GM13976 (cell line): ENCODE measurements at regions not wholly inside any gene's neighbourhood (a gene's known extent, or its start where the extent isn't known, plus 50 kb on each side); places are given as distances from the start of the nearest gene placed in this dataset.

Source experiments
- DNase-seq: peaks from one replicate; pipeline ENCODE4 v3.0.0; 2012; ENCODE audit warnings: low spot score
- CTCF ChIP-seq: IDR thresholded peaks from 2 replicates; pipeline ENCODE4 v1.5.1; 2012; ENCODE audit warnings: borderline replicate concordance, mild to moderate bottlenecking; ENCODE audit not compliant: insufficient read depth; ENCODE audit errors: extremely low read depth, missing control alignments, control extremely low read depth
- in situ Hi-C: fragments of 300-500 bp; cut with MboI; formaldehyde crosslinking; loops from one replicate; pipeline ENCODE4 v1.12.0; 2022; ENCODE audit warnings: low sequenced_read_pairs, mixed read lengths, inconsistent platforms; ENCODE audit not compliant: unreplicated experiment

GRCh38 chr9:13665418-13666066, 386.1 kb upstream of the MPDZ start:
- no peak for DNase-seq
- TF ChIP-seq CTCF: no peak
- in situ Hi-C loops: no loop called here

DNA sequence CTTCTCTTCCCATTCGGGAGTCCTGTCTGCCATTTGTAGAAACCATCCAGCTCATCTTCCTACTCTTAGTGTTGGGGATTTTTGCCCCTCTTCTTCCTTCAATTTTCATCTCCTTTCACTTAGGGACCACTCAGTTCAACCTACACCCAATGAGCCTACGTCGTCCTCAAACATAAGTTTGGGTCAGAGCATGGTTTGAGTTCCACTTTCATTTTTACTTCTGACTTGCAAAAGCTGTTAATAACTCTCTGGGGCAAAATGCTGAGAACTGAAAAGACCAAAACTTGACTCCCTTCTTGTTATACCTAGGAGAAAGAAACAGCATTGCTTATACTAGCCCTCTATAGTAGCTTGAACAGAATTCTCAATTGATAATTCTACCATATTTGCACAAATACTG, 381.5 kb upstream of the MPDZ start:
- DNase-seq: no peak
- in situ Hi-C loops: no loop called here
- TF ChIP-seq CTCF: no peak

DNA sequence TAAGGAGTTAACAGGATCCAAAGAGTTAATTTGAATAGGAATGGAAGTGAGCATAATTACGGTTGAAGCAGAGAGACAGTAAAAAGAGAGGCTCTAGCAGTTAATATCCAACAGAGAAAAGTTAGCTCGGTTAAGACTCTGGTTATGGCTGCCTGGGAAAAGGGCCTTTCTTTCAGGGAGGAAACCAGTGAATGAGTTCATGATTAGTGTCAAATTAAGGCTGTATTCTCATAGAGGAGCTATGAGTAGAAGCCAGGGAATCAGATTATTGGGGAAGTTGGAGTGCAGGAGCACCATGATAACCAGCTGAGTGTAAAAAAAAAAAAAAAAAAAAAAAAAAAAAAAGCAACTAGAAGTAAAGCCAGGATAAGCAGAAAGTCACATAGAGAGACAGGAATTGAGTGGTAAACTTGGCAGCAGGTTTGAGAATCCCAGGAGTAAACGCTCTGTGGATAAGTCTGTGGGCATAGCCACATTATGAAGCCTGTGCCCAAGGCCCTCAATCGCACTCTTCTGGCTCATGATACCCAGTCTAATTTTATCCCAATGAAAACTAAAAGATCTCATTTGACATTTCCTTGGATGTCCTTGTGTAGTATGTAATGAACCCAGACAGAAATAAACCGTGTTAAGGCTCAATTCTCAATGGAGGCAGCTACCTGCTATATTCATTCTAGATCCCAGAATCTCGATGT, 372.6 kb upstream of the MPDZ start:
- DNase-seq: no peak
- TF ChIP-seq CTCF: no peak
- in situ Hi-C loops: no loop called here

DNA sequence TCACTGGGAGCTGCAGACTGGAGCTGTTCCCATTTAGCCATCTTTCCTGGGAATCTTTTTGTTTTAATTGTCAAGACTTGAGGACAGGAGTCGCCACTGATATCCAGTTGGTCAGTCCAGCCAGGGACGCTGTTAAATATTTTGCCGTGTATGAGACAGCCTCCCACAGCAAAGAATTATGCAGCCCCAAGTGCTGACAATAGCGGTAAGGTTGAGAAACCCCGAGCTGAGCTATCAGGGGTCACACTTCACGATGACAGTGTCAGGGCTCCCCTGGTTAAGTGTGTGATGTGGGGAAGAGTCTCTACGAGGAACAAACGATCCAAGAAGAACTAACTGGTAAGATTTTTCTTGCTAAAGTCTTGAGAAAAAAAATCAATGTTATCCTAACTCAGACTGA, 372.0 kb upstream of the MPDZ start:
- in situ Hi-C loops: no loop called here

GRCh38 chr9:13648676-13649075, 369.2 kb upstream of the MPDZ start:
- DNase-seq: no peak
- in situ Hi-C loops: no loop called here
- TF ChIP-seq CTCF: no peak

More for the DNA sequence above, 372.0 kb upstream of the MPDZ start:
- no peak for DNase-seq
- TF ChIP-seq CTCF: no peak

DNA sequence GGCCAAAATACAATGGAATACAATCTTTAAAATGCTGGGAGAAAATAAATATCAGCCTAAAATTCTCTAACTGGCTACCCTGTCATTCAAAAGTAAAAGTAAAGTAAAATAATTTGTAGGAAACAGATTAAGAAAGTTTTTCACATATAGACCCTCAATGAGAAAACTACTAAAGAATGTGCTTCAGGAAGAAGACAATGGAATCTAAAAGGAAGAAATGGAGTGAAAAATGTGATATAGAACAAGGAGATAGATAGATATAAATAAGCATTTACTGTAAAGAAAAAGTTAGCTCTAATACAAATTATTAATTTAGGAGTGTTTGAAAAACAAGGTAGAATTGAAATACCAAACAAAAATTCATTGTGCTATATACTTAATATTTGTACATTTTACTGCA, 368.6 kb upstream of the MPDZ start:
- in situ Hi-C loops: no loop called here
- TF ChIP-seq CTCF: no peak
- no peak for DNase-seq
